ENCODE measurements at regions not wholly inside any gene's neighbourhood (a gene's known extent, or its start where the extent isn't known, plus 50 kb on each side); places are given as distances from the start of the nearest gene placed in this dataset.

GRCh38 chr16:6362321-6362720, 970.3 kb upstream of the RBFOX1 start:
- Mint-ChIP-seq H3K36me3 (ENCODE audit: low read depth) (peaks cover 3% of the 10 kb centered on the region; the same call in 1 of the 2 replicates), H3K4me1 (ENCODE audit: low read depth) (no peaks in the 10 kb centered on the region), H3K4me3 (no peak overlapping the region), H3K9me3 (peaks cover 51% of the 10 kb centered on the region), H3K27ac (no peak overlapping the region), H3K27me3 (ENCODE audit: insufficient read depth) (no peaks in the 10 kb centered on the region)
- no peak for TF ChIP-seq CTCF (IDR thresholded peaks at IDR 0.05)
- DNase-seq, result no peak

- H3K4me3 Mint-ChIP-seq, result no peak overlapping the region
- peaks cover 63% of the 10 kb centered on the region for H3K9me3 Mint-ChIP-seq
- H3K27ac Mint-ChIP-seq, result no peak overlapping the region
Observed at GRCh38 chr16:6360641-6361040, 972.0 kb upstream of the RBFOX1 start.

GRCh38 chr16:6356911-6357310, 975.7 kb upstream of the RBFOX1 start:
- Mint-ChIP-seq H3K36me3 (ENCODE audit: low read depth) (peaks cover 6% of the 10 kb centered on the region), H3K4me1 (ENCODE audit: low read depth) (no peaks in the 10 kb centered on the region), H3K9me3 (peaks cover 68% of the 10 kb centered on the region), H3K27ac (no peak overlapping the region), H3K4me3 (no peak overlapping the region), H3K27me3 (ENCODE audit: insufficient read depth) (no peaks in the 10 kb centered on the region; the same call in 1 of the 2 replicates)
- DNase-seq, result no peak
- TF ChIP-seq CTCF (IDR thresholded peaks at IDR 0.05), result no peak

More at GRCh38 chr16:6360641-6361040, 972.0 kb upstream of the RBFOX1 start:
- no peaks in the 10 kb centered on the region; the same call in 1 of the 2 replicates for H3K27me3 Mint-ChIP-seq (ENCODE audit: insufficient read depth)
- H3K36me3 Mint-ChIP-seq (ENCODE audit: low read depth), result peaks cover 3% of the 10 kb centered on the region; the same call in 1 of the 2 replicates
- TF ChIP-seq CTCF (IDR thresholded peaks at IDR 0.05), result no peak
- no peaks in the 10 kb centered on the region for H3K4me1 Mint-ChIP-seq (ENCODE audit: low read depth)
- DNase-seq, result no peak

GRCh38 chr16:6349725-6350124, 982.9 kb upstream of the RBFOX1 start:
- peaks cover 6% of the 10 kb centered on the region for H3K36me3 Mint-ChIP-seq (ENCODE audit: low read depth)
- peaks cover 45% of the 10 kb centered on the region for H3K9me3 Mint-ChIP-seq
- no peak overlapping the region for H3K27ac Mint-ChIP-seq
- H3K4me3 Mint-ChIP-seq, result no peak overlapping the region
- no peak for TF ChIP-seq CTCF (IDR thresholded peaks at IDR 0.05)
- H3K4me1 Mint-ChIP-seq (ENCODE audit: low read depth), result no peaks in the 10 kb centered on the region
- DNase-seq, result no peak
- no peaks in the 10 kb centered on the region for H3K27me3 Mint-ChIP-seq (ENCODE audit: insufficient read depth)

- no peaks in the 10 kb centered on the region for H3K4me1 Mint-ChIP-seq (ENCODE audit: low read depth)
- peak; percentile 20; the same call in 1 of the 2 replicates for TF ChIP-seq CTCF (IDR thresholded peaks at IDR 0.05)
- no peak overlapping the region for H3K27ac Mint-ChIP-seq
- peaks cover 51% of the 10 kb centered on the region for H3K9me3 Mint-ChIP-seq
- H3K36me3 Mint-ChIP-seq (ENCODE audit: low read depth), result 0 out of 2 replicates have a peak, but pooled peaks cover 4% of the 10 kb centered on the region
- H3K4me3 Mint-ChIP-seq, result no peak overlapping the region
- H3K27me3 Mint-ChIP-seq (ENCODE audit: insufficient read depth), result no peaks in the 10 kb centered on the region
- no peak for DNase-seq
Observed at GRCh38 chr16:6345090-6345489, 987.6 kb upstream of the RBFOX1 start.

GRCh38 chr16:6343157-6343556, 989.5 kb upstream of the RBFOX1 start:
- TF ChIP-seq CTCF (IDR thresholded peaks at IDR 0.05), result no peak
- H3K9me3 Mint-ChIP-seq, result peaks cover 57% of the 10 kb centered on the region
- H3K4me1 Mint-ChIP-seq (ENCODE audit: low read depth), result no peaks in the 10 kb centered on the region
- H3K27ac Mint-ChIP-seq, result no peak overlapping the region
- no peak overlapping the region for H3K4me3 Mint-ChIP-seq
- H3K36me3 Mint-ChIP-seq (ENCODE audit: low read depth), result peaks cover 9% of the 10 kb centered on the region; the same call in 1 of the 2 replicates
- H3K27me3 Mint-ChIP-seq (ENCODE audit: insufficient read depth), result no peaks in the 10 kb centered on the region
- DNase-seq, result no peak
